ENCODE measurements at regions not wholly inside any gene's neighbourhood (a gene's known extent, or its start where the extent isn't known, plus 50 kb on each side); places are given as distances from the start of the nearest gene placed in this dataset.

DNA sequence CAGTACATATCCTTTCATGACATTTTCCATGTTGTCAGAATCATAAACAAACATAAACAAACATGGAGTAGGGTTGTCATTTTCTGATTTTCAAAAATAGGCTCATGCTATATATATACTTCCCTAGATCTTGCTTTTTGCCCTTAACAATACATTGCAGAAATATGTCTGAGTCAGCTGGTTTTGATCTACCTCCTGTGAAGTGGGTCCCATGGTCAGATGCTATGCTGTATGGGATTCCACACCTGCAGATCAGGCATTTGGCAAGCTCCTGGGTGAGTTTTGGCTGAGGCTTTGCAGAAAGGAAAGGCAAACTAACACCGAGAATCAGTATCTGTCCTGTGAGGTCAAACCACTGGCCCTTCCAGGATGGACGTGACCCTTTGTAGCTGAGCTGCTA lies 183.0 kb upstream of the ARID2 start:
- POLR2A ChIA-PET: no interaction called here
- no peaks in the 10 kb centered on the region for H3K79me2 ChIP-seq (ENCODE audit: insufficient read depth, low read length)
- H3K9me3 ChIP-seq (ENCODE audit: low read length): no peaks in the 10 kb centered on the region
- no peaks in the 10 kb centered on the region for H3K36me3 ChIP-seq (replicated peaks in 1 of 2; ENCODE audit: control insufficient read depth in 1 of 2, insufficient read depth in 2 of 2, low read length in 2 of 2)
- no peak overlapping the region for H2AFZ ChIP-seq (ENCODE audit: low read length)
- intact Hi-C loops (cut with micrococcal nuclease; ENCODE audit: unreplicated experiment) (no loop called here), in situ Hi-C loops (cut with HindIII; ENCODE audit: extremely low pct_ligation_motif_present, low pct_unique_long_range_greater_than_20kb) (loop anchor here (25.0 kb wide), 1 partner anchor 341 kb away; no protein-coding TSS in a partner anchor)
- 0% methylated on average over 2 of the region's 2 CpGs for WGBS (ENCODE audit: low lambda C conversion rate)
- FAIRE-seq (no peak), ATAC-seq (no peak), DNase-seq (ENCODE audit: low spot score) (no peak)
- no peak overlapping the region for H3K9ac ChIP-seq (ENCODE audit: insufficient read depth, low read depth, low read length)
- H3K4me1 ChIP-seq (ENCODE audit: insufficient read depth, low read length): no peaks in the 10 kb centered on the region
- no peak overlapping the region for H3K4me2 ChIP-seq (ENCODE audit: low read depth, low read length)
- H3K27ac ChIP-seq (ENCODE audit: extremely low read length, insufficient read depth, low read length): no peak overlapping the region
- CTCF ChIA-PET (ENCODE audit: low intra/inter-chr PET ratio, low total read pairs): no interaction called here
- no peak overlapping the region for H3K4me3 ChIP-seq (replicated peaks in 1 of 3; ENCODE audit: insufficient read depth in 1 of 3, low read depth in 2 of 3, low read length in 3 of 3)
- no TSS peak for BruUV-seq (replicated peaks)
- TF ChIP-seq MAFK (conservative IDR thresholded peaks at IDR 0.05 in 1 of 2, IDR thresholded peaks at IDR 0.05 in 1 of 2; ENCODE audit: low read length in 2 of 2) (peak; percentile 73 to 89), SMAD3 (CRISPR knock-in tag; IDR thresholded peaks at IDR 0.05) (no peak), MAFF (IDR thresholded peaks at IDR 0.05; ENCODE audit: low read depth, low read length) (peak; percentile 80)
- H4K20me1 ChIP-seq (ENCODE audit: insufficient read depth, low read length): no peaks in the 10 kb centered on the region
- H3K27me3 ChIP-seq (ENCODE audit: control insufficient read depth in 1 of 2, insufficient read depth in 2 of 2, low read length in 2 of 2): peaks cover 0 to 14% of the 10 kb centered on the region in 2 experiments; a peak in 3 of 5 replicates

GRCh38 chr12:45547132-45547531 lies 182.4 kb upstream of the ARID2 start:
- in situ Hi-C loops (cut with HindIII; ENCODE audit: extremely low pct_ligation_motif_present, low pct_unique_long_range_greater_than_20kb) (loop anchor here (25.0 kb wide), 1 partner anchor 340 kb away; no protein-coding TSS in a partner anchor), intact Hi-C loops (cut with micrococcal nuclease; ENCODE audit: unreplicated experiment) (no loop called here)
- POLR2A ChIA-PET: no interaction called here
- no peak for ATAC-seq
- peaks cover 0 to 16% of the 10 kb centered on the region in 2 experiments; a peak in 3 of 5 replicates for H3K27me3 ChIP-seq (ENCODE audit: control insufficient read depth in 1 of 2, insufficient read depth in 2 of 2, low read length in 2 of 2)
- no peaks in the 10 kb centered on the region for H3K79me2 ChIP-seq (ENCODE audit: insufficient read depth, low read length)
- H2AFZ ChIP-seq (ENCODE audit: low read length): no peak overlapping the region
- CTCF ChIA-PET (ENCODE audit: low intra/inter-chr PET ratio, low total read pairs): no interaction called here
- no peak for FAIRE-seq
- no peaks in the 10 kb centered on the region for H3K4me1 ChIP-seq (ENCODE audit: insufficient read depth, low read length)
- no peak overlapping the region for H3K4me2 ChIP-seq (ENCODE audit: low read depth, low read length)
- BruUV-seq (replicated peaks): no TSS peak
- no peak overlapping the region for H3K9ac ChIP-seq (ENCODE audit: insufficient read depth, low read depth, low read length)
- no peak overlapping the region for H3K4me3 ChIP-seq (replicated peaks in 1 of 3; ENCODE audit: insufficient read depth in 1 of 3, low read depth in 2 of 3, low read length in 3 of 3)
- DNase-seq (ENCODE audit: low spot score): no peak
- H3K9me3 ChIP-seq (ENCODE audit: low read length): no peaks in the 10 kb centered on the region
- no peaks in the 10 kb centered on the region for H4K20me1 ChIP-seq (ENCODE audit: insufficient read depth, low read length)
- WGBS (ENCODE audit: low lambda C conversion rate): no CpG with 5 or more reads among the region's 1 CpG
- no peaks in the 10 kb centered on the region for H3K36me3 ChIP-seq (replicated peaks in 1 of 2; ENCODE audit: control insufficient read depth in 1 of 2, insufficient read depth in 2 of 2, low read length in 2 of 2)
- H3K27ac ChIP-seq (ENCODE audit: extremely low read length, insufficient read depth, low read length): no peak overlapping the region
- TF ChIP-seq SNAI1 (CRISPR knock-in tag; IDR thresholded peaks at IDR 0.05; ENCODE audit: borderline replicate concordance) (no peak), ZNF513 (CRISPR knock-in tag; conservative IDR thresholded peaks at IDR 0.05) (no peak), SCMH1 (CRISPR knock-in tag; IDR thresholded peaks at IDR 0.05; ENCODE audit: borderline replicate concordance) (no peak), NPAS2 (CRISPR knock-in tag; IDR thresholded peaks at IDR 0.05; ENCODE audit: borderline replicate concordance) (no peak), TAF1 (CRISPR knock-in tag; IDR thresholded peaks at IDR 0.05) (no peak), ZNF143 (CRISPR knock-in tag; IDR thresholded peaks at IDR 0.05) (no peak), ZFP41 (CRISPR knock-in tag; IDR thresholded peaks at IDR 0.05; ENCODE audit: borderline replicate concordance) (no peak), ZNF841 (CRISPR knock-in tag; IDR thresholded peaks at IDR 0.05; ENCODE audit: borderline replicate concordance) (no peak), ZBTB42 (CRISPR knock-in tag; IDR thresholded peaks at IDR 0.05) (no peak), ZBTB10 (CRISPR knock-in tag; IDR thresholded peaks at IDR 0.05; ENCODE audit: borderline replicate concordance) (no peak), ZNF138 (CRISPR knock-in tag; IDR thresholded peaks at IDR 0.05; ENCODE audit: low read depth) (no peak), ZSCAN12 (CRISPR knock-in tag; IDR thresholded peaks at IDR 0.05) (no peak), MAZ (IDR thresholded peaks at IDR 0.05; ENCODE audit: borderline replicate concordance, low read depth, low read length) (no peak), MAZ (CRISPR knock-in tag; IDR thresholded peaks at IDR 0.05; ENCODE audit: low read depth) (no peak)
